C4-2B (cell line): ENCODE measurements at regions not wholly inside any gene's neighbourhood (a gene's known extent, or its start where the extent isn't known, plus 50 kb on each side); places are given as distances from the start of the nearest gene placed in this dataset.

Source experiments
- ZFX ChIP-seq: fragments of 450-650 bp; IDR thresholded peaks from 2 replicates; pipeline ENCODE4 v1.6.1; 2017
- TF ChIP-seq, protein P1 (sequence below): fragments of 450-650 bp; conservative IDR thresholded peaks from 2 replicates; pipeline ENCODE4 v1.5.1; 2017; ENCODE audit warnings: mild to moderate bottlenecking

DNA sequence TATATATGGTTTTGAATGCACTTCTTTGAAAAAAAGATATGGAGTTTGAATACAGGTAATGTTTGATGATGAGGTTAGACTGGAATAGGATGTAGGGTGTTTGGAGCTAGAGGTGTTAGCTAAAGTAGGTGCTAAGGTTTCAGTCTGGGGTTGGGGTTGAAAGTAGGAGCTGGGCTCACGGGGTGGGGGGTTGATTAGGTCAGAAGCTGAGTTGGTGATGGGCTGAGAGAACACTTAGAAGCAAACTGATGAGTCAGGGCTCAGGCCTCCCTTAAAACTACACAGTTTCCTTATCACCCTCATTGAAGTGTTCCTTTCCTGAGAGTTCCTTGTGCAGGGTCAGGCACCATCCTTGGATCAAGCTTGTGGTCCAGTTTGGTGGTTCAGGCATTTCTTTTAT lies 308.8 kb upstream of the ADAMTS16 start:
- TF ChIP-seq, protein P1, sequence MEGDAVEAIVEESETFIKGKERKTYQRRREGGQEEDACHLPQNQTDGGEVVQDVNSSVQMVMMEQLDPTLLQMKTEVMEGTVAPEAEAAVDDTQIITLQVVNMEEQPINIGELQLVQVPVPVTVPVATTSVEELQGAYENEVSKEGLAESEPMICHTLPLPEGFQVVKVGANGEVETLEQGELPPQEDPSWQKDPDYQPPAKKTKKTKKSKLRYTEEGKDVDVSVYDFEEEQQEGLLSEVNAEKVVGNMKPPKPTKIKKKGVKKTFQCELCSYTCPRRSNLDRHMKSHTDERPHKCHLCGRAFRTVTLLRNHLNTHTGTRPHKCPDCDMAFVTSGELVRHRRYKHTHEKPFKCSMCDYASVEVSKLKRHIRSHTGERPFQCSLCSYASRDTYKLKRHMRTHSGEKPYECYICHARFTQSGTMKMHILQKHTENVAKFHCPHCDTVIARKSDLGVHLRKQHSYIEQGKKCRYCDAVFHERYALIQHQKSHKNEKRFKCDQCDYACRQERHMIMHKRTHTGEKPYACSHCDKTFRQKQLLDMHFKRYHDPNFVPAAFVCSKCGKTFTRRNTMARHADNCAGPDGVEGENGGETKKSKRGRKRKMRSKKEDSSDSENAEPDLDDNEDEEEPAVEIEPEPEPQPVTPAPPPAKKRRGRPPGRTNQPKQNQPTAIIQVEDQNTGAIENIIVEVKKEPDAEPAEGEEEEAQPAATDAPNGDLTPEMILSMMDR = no peak
- no peak for TF ChIP-seq ZFX
